Kidney (tissue), 13 donors: ENCODE measurements at regions not wholly inside any gene's neighbourhood (a gene's known extent, or its start where the extent isn't known, plus 50 kb on each side); places are given as distances from the start of the nearest gene placed in this dataset.

Source experiments
- DNase-seq, 5 donors: peaks; one replicate each; pipeline ENCODE4 v3.0.0-alpha.2; 2013 to 2020
- FAIRE-seq: peaks from 2 replicates; lab custom pipeline; 2012; peaks lifted over from hg19 to GRCh38; lab: Jason Lieb, UNC
- H3K27ac ChIP-seq, 2 donors: one replicate each; pipeline ENCODE4 v1.7.0; 2013; ENCODE audit warnings: low read depth in 2 of 2, low read length in 2 of 2, inconsistent platforms in 1 of 2
- H3K27me3 ChIP-seq: one replicate; pipeline ENCODE4 v1.7.1; 2013; ENCODE audit warnings: low read length, inconsistent platforms; ENCODE audit not compliant: control insufficient read depth, insufficient read depth
- H3K36me3 ChIP-seq, 3 donors: one replicate each; pipeline versions ENCODE4 v1.7.0 to v1.7.1; 2013; ENCODE audit warnings: low read length in 3 of 3, control low read depth in 1 of 3, inconsistent platforms in 1 of 3; ENCODE audit not compliant: insufficient read depth in 3 of 3, control insufficient read depth in 2 of 3
- H3K4me1 ChIP-seq, 3 donors: one replicate each; pipeline versions ENCODE4 v1.7.0 to v1.7.1; 2013; ENCODE audit warnings: low read length in 3 of 3, inconsistent platforms in 1 of 3, low read depth in 1 of 3; ENCODE audit not compliant: control insufficient read depth in 2 of 3, insufficient read depth in 2 of 3
- H3K4me3 ChIP-seq, 3 donors: one replicate each; pipeline versions ENCODE4 v1.7.0 to v1.8.1; 2013; ENCODE audit warnings: low read length in 3 of 3, control low read depth in 1 of 3, inconsistent platforms in 1 of 3
- H3K9ac ChIP-seq, 3 donors: one replicate each; pipeline versions ENCODE4 v1.7.0 to v1.7.1; 2013; ENCODE audit warnings: low read length in 3 of 3, control low read depth in 1 of 3, inconsistent platforms in 1 of 3
- H3K9me3 ChIP-seq, 3 donors: one replicate each; pipeline versions ENCODE4 v1.7.0 to v1.7.1; 2013; ENCODE audit warnings: low read length in 3 of 3, control low read depth in 1 of 3, inconsistent platforms in 1 of 3; ENCODE audit not compliant: control insufficient read depth in 2 of 3, insufficient read depth in 1 of 3
- intact Hi-C: fragments of 100-400 bp; cut with DNase I; formaldehyde crosslinking; loops from one replicate; pipeline ENCODE4 v1.11.1; 2022
- TF ChIP-seq, protein P1 (sequence below): IDR thresholded peaks from 3 replicates; pipeline ENCODE4 v1.5.1; 2012; ENCODE audit warnings: mild to moderate bottlenecking, moderate library complexity, borderline replicate concordance; ENCODE audit not compliant: insufficient read depth; ENCODE audit errors: extremely low read depth
- donor health status: control.
- donor health status: control.
- donor health status: control.
- donor health status: control.
- donor health status: control.
- donor health status: DM: yes; HTN: yes; CAD: no.
- donor health status: Normal renal cell carcinoma (clear cell type).

DNA sequence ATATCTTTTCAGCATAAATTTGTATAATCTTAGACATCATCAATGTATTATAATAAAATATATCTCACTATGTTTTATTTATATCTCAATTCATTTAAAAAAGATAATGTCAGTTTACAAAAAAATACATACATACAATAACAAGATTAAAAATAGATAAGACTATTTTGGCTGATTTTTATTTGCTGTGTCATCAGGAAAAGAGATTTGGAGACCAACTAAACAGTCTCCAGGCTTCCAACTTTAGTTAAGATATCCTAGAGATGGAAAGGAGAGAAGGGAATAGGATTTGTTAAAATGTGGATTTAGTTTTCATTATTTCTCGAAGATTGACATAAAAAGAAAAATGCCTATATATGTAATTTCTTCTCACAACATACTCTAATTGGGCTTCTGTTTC, 433.8 kb upstream of the TOM1L1 start:
- intact Hi-C loops: no loop called here

DNA sequence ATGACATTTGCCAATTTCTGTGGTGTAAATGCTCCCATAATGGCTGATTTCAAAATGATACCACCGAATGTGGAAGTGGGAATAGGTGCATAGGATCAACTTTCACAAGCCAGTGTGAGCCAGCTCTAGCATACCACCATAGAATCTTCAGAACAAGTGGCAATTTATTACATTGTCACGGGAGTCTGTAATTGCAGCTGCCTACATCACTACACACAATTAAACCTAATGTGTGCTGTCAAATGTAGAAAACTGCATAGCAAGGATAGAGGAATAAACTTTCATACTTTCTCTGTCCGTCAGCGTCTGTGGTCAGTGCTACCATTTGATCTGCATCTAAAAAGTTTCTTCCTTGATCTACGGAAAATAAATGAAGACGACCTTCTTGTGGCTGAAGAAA, 417.8 kb upstream of the TOM1L1 start:
- no peak overlapping the region for H3K27ac ChIP-seq
- H3K9ac ChIP-seq: no peak overlapping the region
- H3K9me3 ChIP-seq: peaks cover 0 to 4% (median 0%) of the 10 kb centered on the region in 3 donors
- TF ChIP-seq, protein P1, sequence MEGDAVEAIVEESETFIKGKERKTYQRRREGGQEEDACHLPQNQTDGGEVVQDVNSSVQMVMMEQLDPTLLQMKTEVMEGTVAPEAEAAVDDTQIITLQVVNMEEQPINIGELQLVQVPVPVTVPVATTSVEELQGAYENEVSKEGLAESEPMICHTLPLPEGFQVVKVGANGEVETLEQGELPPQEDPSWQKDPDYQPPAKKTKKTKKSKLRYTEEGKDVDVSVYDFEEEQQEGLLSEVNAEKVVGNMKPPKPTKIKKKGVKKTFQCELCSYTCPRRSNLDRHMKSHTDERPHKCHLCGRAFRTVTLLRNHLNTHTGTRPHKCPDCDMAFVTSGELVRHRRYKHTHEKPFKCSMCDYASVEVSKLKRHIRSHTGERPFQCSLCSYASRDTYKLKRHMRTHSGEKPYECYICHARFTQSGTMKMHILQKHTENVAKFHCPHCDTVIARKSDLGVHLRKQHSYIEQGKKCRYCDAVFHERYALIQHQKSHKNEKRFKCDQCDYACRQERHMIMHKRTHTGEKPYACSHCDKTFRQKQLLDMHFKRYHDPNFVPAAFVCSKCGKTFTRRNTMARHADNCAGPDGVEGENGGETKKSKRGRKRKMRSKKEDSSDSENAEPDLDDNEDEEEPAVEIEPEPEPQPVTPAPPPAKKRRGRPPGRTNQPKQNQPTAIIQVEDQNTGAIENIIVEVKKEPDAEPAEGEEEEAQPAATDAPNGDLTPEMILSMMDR: no peak
- H3K27me3 ChIP-seq: no peaks in the 10 kb centered on the region
- intact Hi-C loops: no loop called here
- FAIRE-seq: no peak
- H3K36me3 ChIP-seq: no peaks in the 10 kb centered on the region
- H3K4me1 ChIP-seq: no peaks in the 10 kb centered on the region
- no peak overlapping the region for H3K4me3 ChIP-seq
- peak in 2 of 5 donors; percentile 25 to 58 for DNase-seq

More for the DNA sequence above, 433.8 kb upstream of the TOM1L1 start:
- Histone ChIP-seq H3K9me3 (no peaks in the 10 kb centered on the region), H3K9ac (no peak overlapping the region), H3K27me3 (no peaks in the 10 kb centered on the region), H3K27ac (no peak overlapping the region), H3K4me1 (no peaks in the 10 kb centered on the region), H3K36me3 (no peaks in the 10 kb centered on the region), H3K4me3 (no peak overlapping the region)
- TF ChIP-seq, protein P1: no peak
- FAIRE-seq: no peak
- no peak for DNase-seq

DNA sequence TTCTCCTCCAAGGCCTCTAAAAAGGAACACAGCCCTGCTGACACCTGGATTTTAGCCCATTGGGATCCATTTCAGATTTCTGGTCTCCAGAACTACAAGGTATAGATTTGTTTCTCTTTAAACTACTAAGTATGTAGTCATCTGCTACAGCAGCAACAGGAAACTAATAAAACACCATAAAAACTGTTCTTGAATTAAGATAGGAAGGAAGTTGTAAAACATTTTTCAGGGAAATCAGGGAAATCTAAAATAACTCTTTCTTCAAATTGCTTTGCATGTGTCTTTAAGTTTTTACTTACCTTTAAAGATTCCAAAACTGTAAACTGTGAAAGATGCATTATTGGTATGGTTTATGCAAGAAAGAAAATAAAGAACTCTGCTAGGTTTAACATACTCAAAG, 407.0 kb upstream of the TOM1L1 start:
- Histone ChIP-seq H3K36me3 (no peaks in the 10 kb centered on the region), H3K9me3 (no peaks in the 10 kb centered on the region), H3K27ac (no peak overlapping the region), H3K4me3 (no peak overlapping the region), H3K4me1 (no peaks in the 10 kb centered on the region), H3K9ac (no peak overlapping the region), H3K27me3 (no peaks in the 10 kb centered on the region)
- TF ChIP-seq, protein P1: no peak
- FAIRE-seq (no peak), DNase-seq (no peak)
- intact Hi-C loops: no loop called here
